ENCODE measurements at regions not wholly inside any gene's neighbourhood (a gene's known extent, or its start where the extent isn't known, plus 50 kb on each side); places are given as distances from the start of the nearest gene placed in this dataset.

DNA sequence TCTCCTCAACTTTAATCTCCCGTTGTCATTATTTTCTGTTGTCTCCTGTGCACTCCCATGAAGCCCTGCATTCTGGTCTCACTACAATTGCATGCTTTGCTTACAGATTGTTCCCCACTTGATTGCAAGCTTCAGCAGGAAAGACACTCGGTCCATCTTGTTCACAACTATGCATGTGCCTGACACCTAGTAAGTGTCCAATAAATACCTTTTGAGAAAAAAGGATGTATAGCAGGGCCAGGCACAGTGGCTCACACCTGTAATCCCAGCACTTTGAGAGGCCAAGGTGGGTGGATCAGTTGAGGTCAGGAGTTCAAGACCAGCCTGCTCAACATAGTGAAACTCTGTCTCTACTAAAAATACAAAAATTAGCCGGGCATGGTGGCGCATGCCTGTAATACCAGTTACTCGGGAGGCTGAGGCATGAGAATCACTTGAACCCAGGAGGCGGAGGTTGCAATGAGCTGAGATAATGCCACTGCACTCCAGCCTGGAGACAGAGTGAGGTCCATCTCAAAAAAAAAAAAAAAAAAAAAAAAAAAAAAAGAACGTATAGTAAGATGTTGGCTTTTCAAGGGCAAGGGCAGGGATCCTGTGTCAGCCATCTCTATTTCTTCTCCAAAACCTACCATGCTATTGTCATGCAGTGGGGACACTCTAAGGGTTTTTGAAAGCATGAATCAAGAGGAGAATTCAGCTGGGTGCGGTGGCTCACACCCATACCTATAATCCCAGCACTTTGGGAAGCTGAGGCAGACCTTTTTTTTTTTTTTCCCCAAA is 338.3 kb downstream of the MYCN start:
- TF ChIP-seq, protein P1, sequence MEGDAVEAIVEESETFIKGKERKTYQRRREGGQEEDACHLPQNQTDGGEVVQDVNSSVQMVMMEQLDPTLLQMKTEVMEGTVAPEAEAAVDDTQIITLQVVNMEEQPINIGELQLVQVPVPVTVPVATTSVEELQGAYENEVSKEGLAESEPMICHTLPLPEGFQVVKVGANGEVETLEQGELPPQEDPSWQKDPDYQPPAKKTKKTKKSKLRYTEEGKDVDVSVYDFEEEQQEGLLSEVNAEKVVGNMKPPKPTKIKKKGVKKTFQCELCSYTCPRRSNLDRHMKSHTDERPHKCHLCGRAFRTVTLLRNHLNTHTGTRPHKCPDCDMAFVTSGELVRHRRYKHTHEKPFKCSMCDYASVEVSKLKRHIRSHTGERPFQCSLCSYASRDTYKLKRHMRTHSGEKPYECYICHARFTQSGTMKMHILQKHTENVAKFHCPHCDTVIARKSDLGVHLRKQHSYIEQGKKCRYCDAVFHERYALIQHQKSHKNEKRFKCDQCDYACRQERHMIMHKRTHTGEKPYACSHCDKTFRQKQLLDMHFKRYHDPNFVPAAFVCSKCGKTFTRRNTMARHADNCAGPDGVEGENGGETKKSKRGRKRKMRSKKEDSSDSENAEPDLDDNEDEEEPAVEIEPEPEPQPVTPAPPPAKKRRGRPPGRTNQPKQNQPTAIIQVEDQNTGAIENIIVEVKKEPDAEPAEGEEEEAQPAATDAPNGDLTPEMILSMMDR (IDR thresholded peaks at IDR 0.05) = no peak
- no peak for TF ChIP-seq POLR2A (IDR thresholded peaks at IDR 0.05)

Measured in thyroid gland (tissue), 4 donors.